ENCODE measurements at regions not wholly inside any gene's neighbourhood (a gene's known extent, or its start where the extent isn't known, plus 50 kb on each side); places are given as distances from the start of the nearest gene placed in this dataset.
"Not testable (repeated sequence)": the region's sequence is repeated elsewhere in the genome, so short reads cannot be mapped to it uniquely, and the experiment has no call there.

DNA sequence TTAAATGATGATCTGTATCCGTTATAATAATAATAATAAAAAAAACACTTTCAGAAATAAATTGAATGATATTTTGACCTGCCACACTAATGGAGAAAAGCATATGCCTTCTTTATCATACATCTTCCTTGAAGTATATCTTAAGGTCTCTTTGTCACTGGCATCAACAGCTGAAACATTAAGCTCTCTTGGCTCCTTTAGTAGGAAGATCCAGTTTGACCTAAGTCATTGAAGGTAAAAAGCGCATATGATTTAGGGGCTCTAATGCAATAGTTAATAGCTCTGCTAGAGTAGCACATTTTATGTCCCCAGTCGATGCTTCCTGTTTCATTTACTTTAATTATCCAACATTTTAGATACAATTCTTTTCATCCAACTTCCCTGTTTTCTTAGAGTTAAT is 1010.8 kb downstream of the STPG2 start:
- no peak for DNase-seq

DNA sequence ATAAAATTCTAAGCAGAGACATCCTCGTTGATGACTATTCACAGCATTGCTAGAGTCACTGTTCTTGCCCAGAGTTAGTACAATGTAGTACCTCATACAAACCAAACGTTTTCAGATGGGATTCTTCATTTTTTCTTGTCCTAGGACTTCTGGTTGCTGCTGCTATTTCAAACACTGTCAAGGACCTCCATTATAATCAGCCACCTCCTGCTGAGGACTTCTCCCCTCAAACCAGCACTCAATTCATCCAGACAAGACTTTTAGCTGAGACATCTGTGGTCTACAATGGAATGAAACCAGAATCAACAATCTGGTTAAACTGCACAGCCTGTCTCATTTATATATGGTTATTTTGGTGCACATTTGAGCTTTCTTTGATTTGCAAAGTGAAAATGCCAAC is 1008.8 kb downstream of the STPG2 start:
- DNase-seq = no peak

DNA sequence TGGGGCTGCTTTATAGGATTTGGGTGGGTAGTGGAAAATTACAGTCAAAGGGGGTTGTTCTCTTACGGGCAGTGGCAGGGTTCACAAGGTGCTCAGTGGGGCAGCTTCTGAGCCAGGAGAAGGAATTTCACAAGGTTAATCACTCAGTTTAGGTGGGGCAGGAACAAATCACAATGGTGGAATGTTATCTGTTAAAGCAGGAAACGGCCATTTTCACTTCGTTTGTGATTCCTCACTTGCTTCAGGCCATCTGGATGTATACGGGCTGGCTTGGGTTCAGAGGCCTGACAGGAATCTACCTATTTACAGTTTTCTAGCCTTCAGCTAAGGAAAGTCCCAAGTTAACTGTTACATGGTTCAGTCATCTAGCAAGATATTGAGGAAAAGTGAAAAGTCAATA is 1003.5 kb downstream of the STPG2 start:
- no peak for DNase-seq

DNA sequence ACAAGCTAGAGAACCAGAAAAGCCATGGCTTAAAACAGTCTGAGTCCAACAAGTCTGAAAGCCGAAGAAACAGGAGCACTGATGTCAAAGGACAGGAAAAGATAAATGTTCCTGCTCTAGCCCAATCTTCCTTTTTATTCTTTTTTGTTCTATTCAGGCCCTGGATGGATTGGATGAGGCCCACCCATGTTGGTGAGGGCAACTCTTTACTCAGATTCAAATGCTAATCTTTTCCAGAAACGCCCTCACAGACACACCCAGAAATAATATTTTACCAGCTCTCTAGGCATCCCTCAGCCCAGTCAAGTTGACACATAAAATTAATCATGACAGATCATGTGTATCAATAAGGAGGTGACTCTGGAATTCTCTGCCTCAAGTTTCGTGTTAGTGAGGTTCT is 1002.7 kb downstream of the STPG2 start:
- no peak for DNase-seq

DNA sequence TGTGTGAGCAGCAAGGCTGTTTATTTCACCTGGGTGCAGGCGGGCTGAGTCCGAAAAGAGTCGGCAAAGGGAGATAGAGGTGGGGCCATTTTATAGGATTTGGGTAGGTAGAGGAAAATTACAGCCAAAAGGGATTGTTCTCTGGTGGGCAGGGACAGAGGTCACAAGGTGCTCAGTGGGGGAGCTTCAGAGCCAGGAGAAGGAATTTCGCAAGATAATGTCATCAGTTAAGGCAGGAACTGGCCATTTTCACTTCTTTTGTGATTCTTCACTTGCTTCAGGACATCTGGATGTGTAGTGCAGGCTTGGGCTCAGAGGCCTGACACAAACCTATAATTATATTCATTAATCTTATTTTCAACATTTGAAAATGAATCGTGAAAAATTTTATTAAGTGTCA is 1001.9 kb downstream of the STPG2 start:
- DNase-seq = not testable (repeated sequence)

DNA sequence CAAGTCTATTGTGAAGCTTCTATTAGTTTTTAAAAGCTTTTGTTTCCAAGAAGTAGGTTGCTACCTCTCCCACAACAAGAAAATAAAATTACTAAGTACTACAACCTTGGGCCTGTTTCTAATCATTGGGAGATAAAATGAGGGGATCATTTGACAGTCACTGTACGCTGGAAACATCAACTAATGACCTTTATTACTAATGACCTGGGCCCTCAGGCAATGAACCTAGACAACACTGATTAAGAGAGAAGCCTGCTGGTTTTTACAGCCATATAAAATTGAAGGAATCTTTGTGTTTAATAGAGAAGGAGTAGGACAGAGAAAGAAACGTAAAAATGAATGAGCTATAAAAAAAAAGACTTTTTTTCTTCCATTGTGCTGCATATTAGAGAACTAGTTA is 1000.9 kb downstream of the STPG2 start:
- no peak for DNase-seq

DNA sequence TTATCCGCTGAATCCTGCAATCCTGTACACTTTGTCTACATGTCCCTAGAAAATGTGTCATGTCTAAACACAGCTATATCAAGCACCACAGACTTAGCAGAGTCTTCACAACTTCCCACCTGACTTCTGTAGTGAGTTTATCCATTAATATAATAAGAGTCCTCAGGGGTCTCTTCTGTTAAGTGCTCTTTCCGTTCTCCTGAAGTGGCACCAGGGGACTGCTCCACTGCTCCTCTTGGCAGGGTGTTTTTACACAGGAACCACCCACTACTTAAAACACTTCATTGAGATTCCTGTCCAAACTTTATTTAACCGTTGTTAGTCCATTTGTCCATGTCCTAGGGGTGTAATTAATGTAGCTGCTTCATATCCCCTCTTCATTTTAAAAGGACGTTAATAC is 1000.4 kb downstream of the STPG2 start:
- no peak for DNase-seq

DNA sequence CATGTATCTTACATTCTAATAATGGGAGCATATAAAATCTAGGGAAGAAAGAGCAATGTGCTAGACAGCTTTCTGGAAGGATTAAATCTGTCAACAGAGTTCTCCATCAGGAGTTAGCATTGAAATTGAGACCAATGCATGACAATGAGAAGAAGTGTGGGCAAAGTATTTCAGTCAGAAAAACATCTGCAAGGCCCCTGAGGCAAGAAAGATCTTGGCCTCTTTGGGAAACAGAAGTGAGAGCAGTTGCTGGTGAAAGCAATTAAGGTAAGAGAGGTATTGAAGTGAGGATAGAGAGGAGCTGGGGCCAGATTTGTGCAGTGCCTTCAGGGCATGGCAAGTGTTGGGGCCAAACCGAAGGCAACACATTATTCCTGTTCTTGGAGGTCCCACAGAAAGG is 999.1 kb downstream of the STPG2 start:
- no peak for DNase-seq

DNA sequence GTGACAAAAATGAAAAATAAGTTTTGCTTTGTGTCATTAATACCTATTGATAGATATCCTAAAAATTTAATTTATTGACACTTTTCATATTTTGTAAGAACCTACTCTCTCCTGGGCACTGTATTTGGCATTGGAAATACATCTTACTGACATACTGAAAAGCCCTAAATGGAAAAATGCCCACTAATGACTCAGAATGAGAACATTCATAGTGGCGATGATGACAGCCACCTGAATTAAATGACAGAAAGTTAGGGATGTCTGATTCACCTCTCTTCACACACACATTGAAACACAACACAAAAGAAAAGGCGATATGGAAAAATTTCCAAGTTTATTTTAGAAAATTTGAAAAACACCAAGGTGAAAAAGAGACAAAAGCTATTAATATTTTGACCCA is 992.3 kb downstream of the STPG2 start:
- DNase-seq = no peak

DNA sequence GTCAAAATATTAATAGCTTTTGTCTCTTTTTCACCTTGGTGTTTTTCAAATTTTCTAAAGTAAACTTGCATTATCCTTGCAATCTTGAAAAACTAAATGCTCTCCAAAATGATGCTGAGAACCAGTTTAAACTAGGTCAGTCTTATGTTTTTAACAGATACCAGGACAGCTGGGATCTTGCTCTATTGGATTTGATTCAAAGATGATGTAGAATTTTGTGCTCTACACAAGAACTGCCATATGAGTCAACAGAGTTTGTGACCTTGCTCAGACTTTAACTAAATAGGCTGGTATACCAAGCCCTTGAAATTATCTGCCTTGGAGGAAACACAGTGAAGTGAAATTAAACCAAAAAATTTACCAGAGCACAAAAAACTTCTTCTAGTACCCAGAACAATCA is 991.1 kb downstream of the STPG2 start:
- no peak for DNase-seq

DNA sequence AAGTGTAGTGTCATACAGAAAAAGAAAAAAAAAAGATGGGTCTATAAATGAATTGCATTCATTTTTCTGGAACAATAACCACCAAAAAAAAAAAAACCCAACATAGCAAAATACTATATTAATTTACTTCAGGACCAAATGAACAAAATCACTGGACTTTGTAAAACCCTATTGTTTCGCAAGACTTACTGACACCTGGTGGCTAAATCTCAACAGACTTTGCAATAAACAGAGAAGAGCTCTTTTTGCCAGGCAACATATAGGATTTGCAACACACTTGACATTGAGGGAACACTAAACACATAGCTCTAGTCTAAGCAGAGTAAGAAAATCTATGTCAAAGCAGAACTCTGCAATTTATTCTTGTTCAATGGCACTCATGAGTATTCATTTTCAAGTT is 990.2 kb downstream of the STPG2 start:
- DNase-seq = no peak

DNA sequence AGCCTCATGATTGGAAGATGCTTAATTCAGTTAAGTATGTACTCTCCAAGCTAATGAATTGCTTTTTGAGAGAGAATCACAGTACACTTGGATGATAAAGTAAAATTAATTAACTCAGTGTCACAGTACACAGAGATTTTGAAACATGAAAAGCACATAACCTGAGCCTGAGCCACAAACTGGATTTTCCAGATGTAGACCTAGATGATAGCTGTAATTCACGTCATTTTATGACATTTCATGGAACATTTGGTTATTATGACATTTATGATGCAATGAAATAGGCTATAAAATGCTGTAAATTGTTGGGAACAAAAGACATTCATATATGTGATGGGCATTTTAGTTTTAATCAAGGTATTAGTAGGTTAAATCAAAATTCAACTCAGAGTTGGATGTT is 983.7 kb downstream of the STPG2 start:
- no peak for DNase-seq

DNA sequence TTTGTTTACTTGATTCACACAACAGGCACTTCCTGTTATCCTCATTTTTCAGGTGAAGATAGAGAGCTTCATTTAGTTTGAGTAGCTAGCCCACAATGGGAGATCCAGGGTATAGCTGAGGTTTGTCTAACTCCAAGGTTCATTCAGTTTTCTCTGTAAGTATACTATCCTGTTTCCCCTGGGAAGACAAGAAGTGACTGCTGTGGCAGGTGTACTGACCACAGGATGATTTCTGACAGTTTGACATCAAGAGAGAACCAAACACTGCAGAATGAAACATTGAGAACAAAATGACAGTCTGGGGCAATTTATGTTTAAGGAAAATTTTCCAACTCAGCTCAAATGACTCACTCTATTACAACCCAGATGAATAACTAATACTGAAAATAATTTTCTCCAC is 958.0 kb downstream of the STPG2 start:
- no peak for DNase-seq

DNA sequence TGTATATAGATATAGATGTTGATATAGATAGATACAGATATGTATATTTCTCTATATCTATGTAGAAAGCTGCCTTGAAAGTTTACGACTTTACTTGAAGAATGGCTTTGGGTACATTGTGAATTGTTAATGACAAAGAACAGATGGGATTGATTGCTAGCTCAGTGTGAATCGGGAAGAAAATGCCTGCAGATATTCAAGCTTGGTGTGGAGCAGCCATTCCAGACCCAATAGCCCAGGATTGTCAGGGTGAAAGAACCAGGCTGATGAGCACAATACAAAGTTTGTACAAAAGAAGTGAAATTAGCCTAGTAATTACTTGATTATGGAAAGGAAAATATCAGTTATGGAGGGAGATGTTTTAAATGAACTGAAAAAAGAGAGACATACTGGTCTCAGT is 946.2 kb downstream of the STPG2 start:
- DNase-seq = no peak

DNA sequence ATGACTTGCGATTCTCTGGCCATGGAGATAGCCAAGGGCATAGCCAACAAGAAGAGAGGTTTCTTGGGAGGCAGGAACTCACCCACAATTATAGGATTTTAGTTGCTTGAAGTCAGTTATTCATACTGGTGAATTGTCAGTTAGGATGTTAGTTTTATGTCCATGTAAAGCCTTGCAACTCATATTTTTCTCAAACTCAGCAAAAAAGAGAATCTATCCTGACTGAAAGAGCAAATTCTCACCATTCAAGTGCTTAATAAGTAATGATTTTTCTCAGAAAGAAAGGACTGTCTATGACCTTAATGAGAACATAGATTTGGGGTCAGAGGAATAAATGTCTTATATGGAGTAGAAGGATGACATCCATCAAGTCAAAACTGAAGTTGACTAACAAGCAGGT is 934.5 kb downstream of the STPG2 start:
- DNase-seq = no peak

DNA sequence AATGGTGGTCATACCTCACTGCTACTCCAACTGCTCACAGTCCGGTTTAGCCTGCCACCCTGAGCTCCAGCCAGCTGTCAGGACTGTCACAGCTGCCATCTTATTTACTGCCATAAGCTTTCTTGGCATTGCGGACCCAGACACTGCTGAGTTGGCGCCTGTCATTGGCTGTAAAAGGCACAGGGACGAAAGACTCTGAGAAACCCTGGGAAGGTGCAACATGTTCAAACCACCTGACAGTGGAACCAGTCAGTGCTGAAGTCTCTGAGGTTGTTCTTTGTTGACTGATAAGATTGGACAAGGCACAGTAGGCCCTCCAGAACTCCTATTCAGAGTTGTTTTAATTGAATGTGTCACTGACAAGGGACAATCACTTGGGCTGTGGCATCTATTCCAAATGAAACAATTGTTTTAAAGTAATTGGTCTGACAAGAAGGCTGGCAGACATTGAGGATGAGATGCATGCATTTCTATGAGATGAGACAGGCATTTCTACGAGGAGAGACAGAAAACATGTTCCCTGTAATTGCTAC is 927.8 kb downstream of the STPG2 start:
- DNase-seq = no peak

DNA sequence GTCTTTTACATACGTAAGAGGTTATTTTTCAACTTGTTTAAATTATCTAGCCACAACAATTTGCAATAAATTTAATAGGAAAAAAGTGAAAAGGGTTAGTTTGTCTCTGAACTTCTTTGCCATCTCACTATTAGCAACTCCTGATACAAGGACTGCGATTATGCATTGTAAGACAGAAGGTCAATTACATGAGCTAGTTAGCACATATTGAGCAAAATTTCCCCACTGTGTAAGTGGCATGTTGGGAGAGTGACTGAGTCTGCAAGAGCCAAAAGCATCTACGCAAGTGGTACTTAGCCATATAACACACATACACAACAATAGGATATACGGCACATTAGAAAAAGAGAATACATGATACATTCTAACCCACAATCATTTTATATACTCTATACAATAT is 927.2 kb downstream of the STPG2 start:
- DNase-seq = no peak

DNA sequence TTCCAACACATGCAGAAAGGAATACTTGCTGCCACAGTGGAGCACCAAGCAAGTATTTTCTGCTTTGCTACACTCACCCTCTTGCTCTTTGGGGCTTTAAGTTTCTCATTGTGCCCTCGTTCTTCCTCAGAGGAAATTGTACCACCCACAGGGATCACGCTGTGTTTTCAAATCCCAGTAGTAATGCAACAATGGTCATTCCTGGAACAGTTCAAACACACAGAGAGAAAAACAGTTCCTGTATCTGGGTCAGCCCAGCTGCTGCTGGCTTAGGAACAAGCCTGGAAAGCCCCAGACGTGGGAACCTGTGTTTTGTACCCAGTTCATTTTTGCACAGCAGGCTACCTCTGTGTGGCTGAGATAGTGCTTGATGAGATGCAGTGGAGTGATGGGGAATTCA is 907.8 kb downstream of the STPG2 start:
- DNase-seq = no peak

DNA sequence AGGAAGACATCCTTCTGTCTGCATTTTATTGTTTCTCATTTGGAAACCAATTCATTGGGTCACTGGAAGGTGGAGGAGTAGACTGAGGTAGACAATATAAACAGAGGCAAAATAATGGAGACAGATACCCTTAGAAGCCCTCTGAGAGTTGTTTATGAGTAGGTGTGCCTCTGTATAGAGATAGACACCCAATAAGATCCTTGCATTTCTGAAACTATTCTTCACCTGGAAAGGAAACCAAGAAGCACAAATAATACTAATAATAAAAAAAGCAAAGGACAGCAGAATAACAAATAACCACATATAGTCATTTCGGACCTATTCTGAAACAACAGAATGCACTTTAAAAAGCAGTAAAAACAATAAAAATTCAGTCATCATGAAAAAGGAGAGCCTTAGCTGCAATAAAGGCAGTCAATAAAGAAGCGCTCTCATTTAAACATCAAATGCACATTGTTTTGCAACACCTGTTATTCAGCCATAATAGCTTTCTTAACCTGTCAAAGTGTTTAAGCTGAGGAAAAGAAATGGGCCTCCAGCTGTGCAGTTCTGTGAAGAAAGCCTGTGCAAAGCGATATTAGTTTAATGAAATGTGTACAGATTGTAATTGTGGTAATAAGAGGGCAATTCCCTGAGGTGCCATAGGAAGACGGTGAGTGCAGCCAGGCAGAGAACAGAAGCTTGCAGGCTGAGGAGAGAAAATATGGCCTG is 904.2 kb downstream of the STPG2 start:
- no peak for DNase-seq

DNA sequence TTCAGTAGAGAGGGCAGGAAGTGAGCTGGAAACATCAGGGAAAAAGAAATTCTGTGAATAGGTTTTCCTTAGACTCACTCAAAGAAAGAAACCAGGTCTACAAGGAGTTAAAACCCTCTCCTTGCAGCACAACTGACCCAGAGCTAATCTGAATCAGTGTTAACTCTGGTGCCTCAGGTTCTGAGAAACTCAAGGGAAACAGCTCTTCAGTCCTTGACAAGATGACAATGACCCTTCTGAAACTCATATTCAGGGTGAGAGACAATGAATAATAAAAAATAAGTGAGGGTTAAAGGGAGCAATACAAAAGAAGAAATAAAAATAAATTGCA is 903.6 kb downstream of the STPG2 start:
- no peak for DNase-seq

DNA sequence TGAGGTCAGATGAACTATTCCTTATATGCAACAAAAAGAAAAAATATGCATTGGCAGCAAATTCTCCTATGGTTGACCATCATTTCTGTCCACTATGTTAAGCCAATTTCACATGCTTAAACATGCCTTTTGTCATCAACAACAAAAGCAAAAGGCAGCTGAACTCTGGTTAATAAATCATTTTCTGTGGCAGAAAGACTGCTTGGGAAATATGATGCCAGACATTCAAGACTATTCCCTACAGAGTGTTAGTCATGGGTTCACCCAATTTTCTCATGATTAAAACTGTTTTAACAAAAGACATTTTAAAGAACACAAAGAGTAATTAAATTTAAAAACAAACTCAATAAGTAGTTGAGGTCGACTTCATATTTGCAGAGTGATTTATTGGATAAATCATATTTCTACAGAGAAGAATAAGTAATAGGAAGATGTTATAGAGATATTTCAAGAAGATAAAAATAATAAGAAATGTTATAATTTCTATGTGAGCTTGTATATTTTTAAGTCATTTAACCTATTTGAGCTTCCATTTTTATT is 890.6 kb downstream of the STPG2 start:
- no peak for DNase-seq

DNA sequence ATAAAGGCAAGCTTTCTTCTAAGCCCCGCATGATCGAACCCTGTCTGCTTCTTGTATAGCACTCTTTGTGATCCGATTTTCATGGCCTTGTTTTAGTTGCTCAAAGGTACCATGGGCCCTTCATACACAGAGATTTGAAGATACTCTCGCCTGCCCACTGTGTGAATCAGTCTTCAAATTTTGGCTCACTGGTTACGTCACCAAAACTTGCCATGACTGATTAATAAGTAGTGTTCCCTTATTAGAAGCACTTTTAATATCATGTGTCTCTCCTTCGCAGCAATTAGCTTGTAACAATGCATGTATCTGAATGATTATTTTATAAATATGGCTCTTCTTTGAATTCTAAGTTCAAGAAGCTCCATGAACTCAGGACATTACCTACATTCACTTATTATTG is 880.5 kb downstream of the STPG2 start:
- DNase-seq = no peak

DNA sequence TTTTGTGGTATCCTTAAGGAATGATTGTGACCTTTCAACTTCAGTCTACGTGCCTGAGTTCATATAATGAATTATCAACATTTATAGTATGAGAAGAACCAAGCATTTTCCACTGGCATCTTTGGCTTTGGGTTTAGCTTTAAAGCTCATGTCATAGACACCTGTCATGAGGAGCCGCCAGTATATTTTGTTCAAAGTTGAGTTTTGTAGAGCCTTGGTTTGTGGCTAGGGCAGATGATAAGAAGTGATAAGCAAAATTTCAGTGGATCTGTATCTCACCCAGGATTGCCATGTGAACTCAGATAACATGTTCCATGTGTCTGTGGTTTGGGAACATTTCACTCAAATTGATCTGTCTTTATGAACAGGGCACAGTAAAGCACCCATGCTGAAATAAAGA is 873.2 kb downstream of the STPG2 start:
- no peak for DNase-seq

DNA sequence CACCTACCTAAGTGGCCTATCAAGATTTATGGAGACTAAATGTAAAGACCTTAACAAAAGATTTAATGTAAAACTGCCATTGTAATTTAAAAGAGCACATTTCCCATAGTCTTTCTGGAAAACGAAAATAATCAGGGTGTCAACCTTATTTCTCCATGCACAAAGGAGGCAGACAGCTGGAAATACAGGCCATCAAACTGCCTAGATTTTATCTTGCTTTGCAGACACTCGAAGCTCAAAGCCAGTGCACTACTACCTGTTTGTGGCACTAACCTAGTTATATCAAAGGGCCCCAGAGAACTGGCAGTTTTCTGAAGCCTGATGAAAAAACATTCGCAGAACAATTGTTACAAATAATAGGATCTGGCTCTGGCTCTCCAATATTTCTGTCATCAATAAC is 863.9 kb downstream of the STPG2 start:
- no peak for DNase-seq

DNA sequence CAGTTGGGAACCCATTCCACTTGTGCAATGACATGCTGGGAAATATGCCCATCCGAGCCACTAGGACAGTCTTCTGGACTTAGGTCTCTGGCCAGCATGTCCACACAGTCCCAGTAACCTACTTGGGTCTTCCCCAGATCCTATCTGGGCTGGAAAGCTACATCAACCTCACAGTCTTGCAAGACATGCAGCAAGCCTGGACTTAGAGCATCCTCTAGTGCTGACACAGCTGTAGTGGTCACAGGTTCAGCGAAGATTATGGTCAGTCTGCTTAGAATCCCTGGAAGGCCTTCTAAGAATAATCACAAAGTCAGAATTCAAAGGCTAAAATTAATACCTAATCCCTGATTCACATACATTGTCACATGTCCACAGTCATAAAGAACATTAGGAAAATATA is 842.7 kb downstream of the STPG2 start:
- no peak for DNase-seq
